K562 (cell line): ENCODE measurements at regions not wholly inside any gene's neighbourhood (a gene's known extent, or its start where the extent isn't known, plus 50 kb on each side); places are given as distances from the start of the nearest gene placed in this dataset.

ENCODE experiments used
- CTCFL ChIP-seq: IDR thresholded peaks from 2 replicates; pipeline ENCODE4 v1.6.1; 2011; ENCODE audit warnings: borderline replicate concordance, low read depth, mild to moderate bottlenecking, moderate library complexity, low read length; ENCODE audit not compliant: insufficient read depth, poor library complexity, severe bottlenecking
- GTF2B ChIP-seq: IDR thresholded peaks from 2 replicates; pipeline ENCODE4 v1.6.1; 2011; ENCODE audit not compliant: insufficient read length; ENCODE audit errors: extremely low read depth
- LARP7 ChIP-seq: fragments of 450-650 bp; IDR thresholded peaks from 2 replicates; pipeline ENCODE4 v1.6.1; 2016
- NONO ChIP-seq, 2 experiments: fragments of 200-400 bp in 1 of 2; fragments of 450-650 bp in 1 of 2; formaldehyde crosslinking in 1 of 2; IDR thresholded peaks; 2 replicates each; pipeline ENCODE4 v1.6.1; 2017; ENCODE audit warnings: low read depth in 2 of 2, mild to moderate bottlenecking in 2 of 2, moderate library complexity in 2 of 2, low read length in 1 of 2
- PHB2 ChIP-seq: fragments of 450-650 bp; IDR thresholded peaks from 2 replicates; pipeline ENCODE4 v1.6.1; 2017; ENCODE audit warnings: low read depth
- POLR2B ChIP-seq: fragments of 450-650 bp; IDR thresholded peaks from 2 replicates; pipeline ENCODE4 v1.6.1; 2018; ENCODE audit warnings: low read depth; ENCODE audit not compliant: partially characterized antibody
- ZMIZ1 ChIP-seq, 2 experiments: fragments of 150-350 bp in 1 of 2; IDR thresholded peaks; 2 replicates each; pipeline ENCODE4 v1.6.1; 2012 to 2016; ENCODE audit warnings: low read depth in 2 of 2, low read length in 2 of 2, mild to moderate bottlenecking in 1 of 2, moderate library complexity in 1 of 2

- no peak for TF ChIP-seq NONO (IDR thresholded peaks at IDR 0.05; ENCODE audit: low read depth in 2 of 2, low read length in 1 of 2)
- TF ChIP-seq POLR2B = no peak
- no peak for TF ChIP-seq ZMIZ1 (IDR thresholded peaks at IDR 0.05; ENCODE audit: low read depth in 2 of 2, low read length in 2 of 2)
- no peak for TF ChIP-seq GTF2B
- no peak for TF ChIP-seq CTCFL
- TF ChIP-seq PHB2 = no peak
- no peak for TF ChIP-seq LARP7
These were observed 215.4 kb upstream of the OSR1 start (continued) for GRCh38 chr2:19573784-19574183.
